A673 (cell line): ENCODE measurements at regions not wholly inside any gene's neighbourhood (a gene's known extent, or its start where the extent isn't known, plus 50 kb on each side); places are given as distances from the start of the nearest gene placed in this dataset.

Experiments used
- BruUV-seq: library from RNA; stranded (reverse); fragments of 400-500 nt; replicated peaks from 2 replicates; lab custom pipeline; 2021; lab: Mats Ljungman, UMichigan
- CTCF ChIA-PET: fragments of 300-600 bp; sonication (Branson Sonifier 250); formaldehyde crosslinking; loops from one replicate; lab custom pipeline; 2022; ENCODE audit warnings: antibody characterized with exemption; lab: Charles Lee
- POLR2A ChIA-PET: fragments of 300-600 bp; sonication (Branson Sonifier 250); formaldehyde crosslinking; loops from one replicate; lab custom pipeline; 2022; ENCODE audit warnings: antibody characterized with exemption; ENCODE audit not compliant: low non-redundant PET; lab: Charles Lee
- DNase-seq: peaks from one replicate; pipeline ENCODE4 v3.0.0-alpha.2; 2015; ENCODE audit warnings: low spot score
- H3K27ac ChIP-seq: fragments of 200-600 bp; sonication (generic); 2 replicates; pipeline ENCODE4 v1.5.1; 2016; ENCODE audit warnings: mixed run types, low read depth, mild to moderate bottlenecking, mixed read lengths, antibody characterized with exemption, low read length; ENCODE audit not compliant: poor library complexity, severe bottlenecking
- H3K27me3 ChIP-seq: fragments of 200-600 bp; sonication (generic); replicated peaks from 2 replicates; pipeline ENCODE4 v1.6.1; 2017; ENCODE audit warnings: mixed run types, low read depth, mild to moderate bottlenecking, mixed read lengths, antibody characterized with exemption, low read length; ENCODE audit not compliant: insufficient read depth, poor library complexity
- H3K36me3 ChIP-seq: fragments of 200-600 bp; sonication (generic); 2 replicates; pipeline ENCODE4 v1.6.1; 2016; ENCODE audit warnings: mixed run types, mild to moderate bottlenecking, mixed read lengths, antibody characterized with exemption, low read length; ENCODE audit not compliant: insufficient read depth, poor library complexity, severe bottlenecking
- H3K4me1 ChIP-seq: fragments of 200-600 bp; sonication (generic); 2 replicates; pipeline ENCODE4 v1.6.1; 2017; ENCODE audit warnings: mixed run types, mild to moderate bottlenecking, mixed read lengths, antibody characterized with exemption, low read length; ENCODE audit not compliant: insufficient read depth, poor library complexity, severe bottlenecking
- H3K4me3 ChIP-seq: fragments of 200-600 bp; sonication (generic); 2 replicates; pipeline ENCODE4 v1.5.1; 2016; ENCODE audit warnings: low read depth, mixed run types, mild to moderate bottlenecking, mixed read lengths, low read length; ENCODE audit not compliant: poor library complexity, severe bottlenecking
- H3K9me3 ChIP-seq: fragments of 200-600 bp; sonication (generic); 2 replicates; pipeline ENCODE4 v1.6.1; 2016; ENCODE audit warnings: mixed run types, low read depth, mild to moderate bottlenecking, mixed read lengths, antibody characterized with exemption, low read length; ENCODE audit not compliant: poor library complexity, severe bottlenecking
- EZH2 ChIP-seq: fragments of 200-600 bp; sonication (generic); IDR thresholded peaks from 2 replicates; pipeline ENCODE4 v1.6.1; 2017; ENCODE audit warnings: borderline replicate concordance, low read depth, mild to moderate bottlenecking, mixed read lengths, antibody characterized with exemption, low read length; ENCODE audit not compliant: poor library complexity, severe bottlenecking
- intact Hi-C: fragments of 100-400 bp; cut with micrococcal nuclease; formaldehyde crosslinking; loops from one replicate; pipeline ENCODE4 v1.10.0; 2022; ENCODE audit not compliant: unreplicated experiment
- TF ChIP-seq, protein P1 (sequence below): fragments of 300-800, 200-600 bp; sonication (generic); conservative IDR thresholded peaks from 2 replicates; pipeline ENCODE4 v1.5.1; 2017; ENCODE audit warnings: low read depth, mild to moderate bottlenecking, antibody characterized with exemption, low read length, moderate library complexity, mixed read lengths

DNA sequence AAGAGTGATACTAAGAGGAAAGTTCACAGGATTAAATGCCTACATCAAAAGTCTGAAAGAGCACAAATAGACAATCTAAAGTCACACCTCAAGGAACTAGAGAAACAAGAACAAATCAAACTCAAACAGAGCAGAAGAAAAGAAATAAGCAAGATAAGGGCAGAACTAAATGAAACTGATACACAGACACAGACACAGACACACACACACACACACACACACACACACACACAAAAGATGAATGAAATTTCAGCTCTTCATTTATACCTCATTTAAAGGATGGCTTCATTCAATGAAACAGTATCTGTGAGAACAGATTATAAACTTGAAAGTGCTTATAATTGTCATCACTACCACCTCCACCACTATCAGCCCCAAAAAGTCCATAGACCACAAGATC is 428.9 kb downstream of the MBD2 start:
- Histone ChIP-seq H3K27me3 (no peaks in the 10 kb centered on the region), H3K27ac (no peak overlapping the region), H3K4me3 (no peak overlapping the region), H3K9me3 (no peaks in the 10 kb centered on the region), H3K36me3 (no peaks in the 10 kb centered on the region), H3K4me1 (peaks cover 10% of the 10 kb centered on the region)
- no peak for DNase-seq
- ChIA-PET CTCF (no interaction called here), POLR2A (no interaction called here)
- TF ChIP-seq EZH2 = no peak
- TF ChIP-seq, protein P1, sequence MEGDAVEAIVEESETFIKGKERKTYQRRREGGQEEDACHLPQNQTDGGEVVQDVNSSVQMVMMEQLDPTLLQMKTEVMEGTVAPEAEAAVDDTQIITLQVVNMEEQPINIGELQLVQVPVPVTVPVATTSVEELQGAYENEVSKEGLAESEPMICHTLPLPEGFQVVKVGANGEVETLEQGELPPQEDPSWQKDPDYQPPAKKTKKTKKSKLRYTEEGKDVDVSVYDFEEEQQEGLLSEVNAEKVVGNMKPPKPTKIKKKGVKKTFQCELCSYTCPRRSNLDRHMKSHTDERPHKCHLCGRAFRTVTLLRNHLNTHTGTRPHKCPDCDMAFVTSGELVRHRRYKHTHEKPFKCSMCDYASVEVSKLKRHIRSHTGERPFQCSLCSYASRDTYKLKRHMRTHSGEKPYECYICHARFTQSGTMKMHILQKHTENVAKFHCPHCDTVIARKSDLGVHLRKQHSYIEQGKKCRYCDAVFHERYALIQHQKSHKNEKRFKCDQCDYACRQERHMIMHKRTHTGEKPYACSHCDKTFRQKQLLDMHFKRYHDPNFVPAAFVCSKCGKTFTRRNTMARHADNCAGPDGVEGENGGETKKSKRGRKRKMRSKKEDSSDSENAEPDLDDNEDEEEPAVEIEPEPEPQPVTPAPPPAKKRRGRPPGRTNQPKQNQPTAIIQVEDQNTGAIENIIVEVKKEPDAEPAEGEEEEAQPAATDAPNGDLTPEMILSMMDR = no peak
- no TSS peak for BruUV-seq
- intact Hi-C loops = no loop called here

DNA sequence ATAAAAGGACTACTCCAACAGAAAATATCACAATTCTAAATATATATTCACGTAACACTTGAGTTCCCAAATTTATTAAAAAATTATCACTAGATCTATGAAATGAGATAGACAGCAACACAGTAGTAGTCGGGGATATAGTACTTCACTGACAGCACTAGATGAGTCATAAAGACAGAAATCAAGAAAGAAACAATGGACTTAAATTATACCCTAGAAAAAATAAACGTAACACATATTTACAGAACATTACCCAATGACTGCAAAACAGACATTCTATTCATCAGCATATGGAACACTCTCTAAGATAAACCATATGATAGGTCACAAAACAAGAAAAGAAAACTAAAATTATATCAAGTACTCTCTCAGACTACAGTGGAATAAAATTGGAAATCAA is 429.4 kb downstream of the MBD2 start:
- Histone ChIP-seq H3K36me3 (no peaks in the 10 kb centered on the region), H3K27me3 (no peaks in the 10 kb centered on the region), H3K4me1 (peaks cover 15% of the 10 kb centered on the region), H3K9me3 (no peaks in the 10 kb centered on the region), H3K27ac (no peak overlapping the region), H3K4me3 (no peak overlapping the region)
- intact Hi-C loops = no loop called here
- TF ChIP-seq, protein P1 = no peak
- POLR2A ChIA-PET = no interaction called here
- CTCF ChIA-PET = no interaction called here
- DNase-seq = no peak
- BruUV-seq = no TSS peak

DNA sequence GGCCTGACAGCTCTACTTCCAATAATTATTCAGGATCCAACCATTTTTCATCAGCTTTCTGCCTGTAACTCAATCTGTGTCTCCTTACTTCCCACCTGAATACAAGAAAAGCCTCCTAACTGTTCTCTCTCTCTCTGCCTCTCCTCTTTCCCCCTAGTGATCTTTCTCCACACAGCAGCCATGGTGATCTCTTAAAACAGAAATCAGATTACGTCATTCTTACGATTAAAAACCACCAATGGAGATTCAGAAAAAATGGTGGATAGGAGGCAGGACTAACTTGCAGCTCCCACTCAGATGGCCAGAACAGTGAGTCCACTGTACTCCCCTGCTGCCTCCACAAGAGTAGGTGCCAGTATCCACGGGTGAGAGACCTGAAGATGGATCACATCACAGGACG is 431.7 kb downstream of the MBD2 start:
- CTCF ChIA-PET = no interaction called here
- no peak overlapping the region for H3K27ac ChIP-seq
- H3K4me3 ChIP-seq = no peak overlapping the region
- intact Hi-C loops = no loop called here
- POLR2A ChIA-PET = no interaction called here
- DNase-seq = no peak
- no peaks in the 10 kb centered on the region for H3K9me3 ChIP-seq
- H3K27me3 ChIP-seq = no peaks in the 10 kb centered on the region
- no TSS peak for BruUV-seq
- peaks cover 21% of the 10 kb centered on the region for H3K4me1 ChIP-seq
- H3K36me3 ChIP-seq = no peaks in the 10 kb centered on the region
- TF ChIP-seq, protein P1 = no peak
- TF ChIP-seq EZH2 = no peak
